Kidney glomerular epithelial cell (primary cell): ENCODE measurements at regions not wholly inside any gene's neighbourhood (a gene's known extent, or its start where the extent isn't known, plus 50 kb on each side); places are given as distances from the start of the nearest gene placed in this dataset.
"Not testable (repeated sequence)": the region's sequence is repeated elsewhere in the genome, so short reads cannot be mapped to it uniquely, and the experiment has no call there.

Experiments
- DNase-seq: peaks from one replicate; lab custom pipeline; 2025; lab: John Stamatoyannopoulos, UW

GRCh38 chr7:43044511-43044910, 67.9 kb upstream of the HECW1 start:
- no peak for DNase-seq

- no peak for DNase-seq
Observed at GRCh38 chr7:43054052-43054722, 58.3 kb upstream of the HECW1 start.

- no peak for DNase-seq
Observed at GRCh38 chr7:43057141-43057540, 55.3 kb upstream of the HECW1 start.

GRCh38 chr7:43058271-43059066, 54.0 kb upstream of the HECW1 start:
- no peak for DNase-seq

- not testable (repeated sequence) for DNase-seq
Observed at GRCh38 chr7:43059067-43059600, 53.3 kb upstream of the HECW1 start.
